GM19372 (cell line): ENCODE measurements at regions not wholly inside any gene's neighbourhood (a gene's known extent, or its start where the extent isn't known, plus 50 kb on each side); places are given as distances from the start of the nearest gene placed in this dataset.
"Not testable (repeated sequence)": the region's sequence is repeated elsewhere in the genome, so short reads cannot be mapped to it uniquely, and the experiment has no call there.

Source experiments
- ATAC-seq: cut with Tn5 transposase; IDR thresholded peaks from one replicate; pipeline ENCODE4 v1.9.1; 2021; ENCODE audit warnings: mild to moderate bottlenecking, low read depth, moderate library complexity; ENCODE audit not compliant: unreplicated experiment

GRCh38 chr5:42950456-42951292 lies 89.4 kb downstream of the ANXA2R start:
- ATAC-seq = peak; percentile 39

GRCh38 chr5:42950116-42950455 lies 90.0 kb downstream of the ANXA2R start:
- ATAC-seq = no peak

- peak; percentile 61 for ATAC-seq
These were observed 90.6 kb downstream of the ANXA2R start for GRCh38 chr5:42949348-42950115.

GRCh38 chr5:42948961-42949347 lies 91.2 kb downstream of the ANXA2R start:
- ATAC-seq = no peak

GRCh38 chr5:42944989-42945388 lies 95.1 kb downstream of the ANXA2R start:
- ATAC-seq = no peak

GRCh38 chr5:42943931-42944631 lies 96.0 kb downstream of the ANXA2R start:
- ATAC-seq = no peak

- no peak for ATAC-seq
These were observed 99.3 kb downstream of the ANXA2R start for GRCh38 chr5:42940853-42941252.

- ATAC-seq = not testable (repeated sequence)
These were observed 108.1 kb downstream of the ANXA2R start for GRCh38 chr5:42932011-42932410.

- ATAC-seq = not testable (repeated sequence)
These were observed 108.7 kb downstream of the ANXA2R start for GRCh38 chr5:42931451-42931850.

- no peak for ATAC-seq
These were observed 109.2 kb downstream of the ANXA2R start for GRCh38 chr5:42930934-42931333.

GRCh38 chr5:42929871-42930270 lies 110.2 kb downstream of the ANXA2R start:
- ATAC-seq = no peak

GRCh38 chr5:42927730-42928129 lies 112.4 kb downstream of the ANXA2R start:
- ATAC-seq = no peak

GRCh38 chr5:42924686-42925085 lies 113.0 kb upstream of the SELENOP start:
- no peak for ATAC-seq

- ATAC-seq = no peak
These were observed 112.5 kb upstream of the SELENOP start for GRCh38 chr5:42924226-42924625.

GRCh38 chr5:42923710-42924109 lies 112.0 kb upstream of the SELENOP start:
- no peak for ATAC-seq

GRCh38 chr5:42919600-42919999 lies 107.9 kb upstream of the SELENOP start:
- no peak for ATAC-seq

- no peak for ATAC-seq
These were observed 103.7 kb upstream of the SELENOP start for GRCh38 chr5:42915306-42915866.

GRCh38 chr5:42912184-42912798 lies 100.6 kb upstream of the SELENOP start:
- no peak for ATAC-seq

- ATAC-seq = peak; percentile 89
These were observed 97.1 kb upstream of the SELENOP start for GRCh38 chr5:42908509-42909488.
